ENCODE measurements at regions not wholly inside any gene's neighbourhood (a gene's known extent, or its start where the extent isn't known, plus 50 kb on each side); places are given as distances from the start of the nearest gene placed in this dataset.

DNA sequence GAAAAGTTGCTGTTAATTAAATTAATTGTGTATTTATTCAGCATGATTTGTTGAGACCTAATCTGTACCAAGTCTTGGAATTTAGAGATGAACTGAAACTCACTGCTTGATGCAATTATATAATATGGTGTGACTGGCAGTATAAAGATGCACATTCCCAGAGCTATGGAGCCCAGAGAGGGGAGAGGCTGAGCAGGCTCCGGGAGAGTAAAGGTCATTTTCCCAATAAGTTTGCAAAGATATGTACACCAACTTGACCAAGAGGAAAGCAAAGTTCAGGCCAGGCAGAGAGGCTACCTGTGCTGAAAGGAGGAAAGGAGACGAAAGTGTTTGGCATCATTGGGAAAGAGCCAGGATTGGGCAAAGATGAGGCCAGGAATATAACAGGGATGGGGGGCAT, 271.7 kb upstream of the KLF4 start:
- no peaks in the 10 kb centered on the region for H3K27me3 ChIP-seq
- no peak for DNase-seq
- H3K4me3 ChIP-seq, result no peak overlapping the region
- TF ChIP-seq, protein P1, sequence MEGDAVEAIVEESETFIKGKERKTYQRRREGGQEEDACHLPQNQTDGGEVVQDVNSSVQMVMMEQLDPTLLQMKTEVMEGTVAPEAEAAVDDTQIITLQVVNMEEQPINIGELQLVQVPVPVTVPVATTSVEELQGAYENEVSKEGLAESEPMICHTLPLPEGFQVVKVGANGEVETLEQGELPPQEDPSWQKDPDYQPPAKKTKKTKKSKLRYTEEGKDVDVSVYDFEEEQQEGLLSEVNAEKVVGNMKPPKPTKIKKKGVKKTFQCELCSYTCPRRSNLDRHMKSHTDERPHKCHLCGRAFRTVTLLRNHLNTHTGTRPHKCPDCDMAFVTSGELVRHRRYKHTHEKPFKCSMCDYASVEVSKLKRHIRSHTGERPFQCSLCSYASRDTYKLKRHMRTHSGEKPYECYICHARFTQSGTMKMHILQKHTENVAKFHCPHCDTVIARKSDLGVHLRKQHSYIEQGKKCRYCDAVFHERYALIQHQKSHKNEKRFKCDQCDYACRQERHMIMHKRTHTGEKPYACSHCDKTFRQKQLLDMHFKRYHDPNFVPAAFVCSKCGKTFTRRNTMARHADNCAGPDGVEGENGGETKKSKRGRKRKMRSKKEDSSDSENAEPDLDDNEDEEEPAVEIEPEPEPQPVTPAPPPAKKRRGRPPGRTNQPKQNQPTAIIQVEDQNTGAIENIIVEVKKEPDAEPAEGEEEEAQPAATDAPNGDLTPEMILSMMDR (IDR thresholded peaks at IDR 0.05), result no peak
- no peak overlapping the region for H3K27ac ChIP-seq
- intact Hi-C loops (cut with DNase I; ENCODE audit: low total_unique reads), result no loop called here
- H3K36me3 ChIP-seq, result no peaks in the 10 kb centered on the region
- no peaks in the 10 kb centered on the region for H3K4me1 ChIP-seq
- no peaks in the 10 kb centered on the region for H3K9me3 ChIP-seq

DNA sequence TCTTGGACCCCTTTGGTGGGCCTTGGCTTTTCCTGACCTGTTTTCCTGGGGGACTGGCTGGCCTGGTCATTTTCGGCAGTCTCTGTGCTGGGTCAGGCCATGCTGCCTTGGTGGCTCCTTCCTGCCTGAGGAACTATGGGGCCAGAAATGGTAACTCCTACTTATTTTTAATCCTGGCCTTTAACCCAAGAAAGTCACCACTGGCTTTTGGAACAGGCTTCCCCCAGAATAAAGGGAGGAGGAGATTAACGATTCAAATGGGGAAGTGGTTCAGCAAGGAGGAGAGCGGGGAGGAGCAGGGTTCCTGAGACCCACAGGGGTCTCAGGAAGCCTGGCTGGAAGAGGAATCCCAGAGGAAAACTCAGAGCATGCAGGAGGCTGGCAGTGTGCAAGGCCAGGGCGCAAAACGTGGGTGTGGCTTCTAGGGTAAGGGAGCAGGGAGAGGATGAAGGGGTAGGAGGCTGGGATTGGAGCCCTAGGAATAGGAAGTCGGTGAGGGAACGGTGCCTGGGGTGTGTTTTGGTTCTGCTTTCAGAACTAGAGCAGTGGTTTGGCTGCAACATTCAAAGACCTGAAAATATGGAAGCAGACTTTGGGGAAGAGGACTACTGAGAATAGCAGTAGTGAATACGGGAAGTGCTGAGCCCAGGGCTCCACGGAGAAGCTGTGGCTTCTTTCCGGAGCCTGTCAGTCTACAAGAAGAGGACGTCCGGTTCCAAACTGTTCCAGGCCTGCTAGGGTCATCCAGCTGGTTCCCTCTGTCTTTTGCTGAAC, 271.1 kb upstream of the KLF4 start:
- DNase-seq, result peak; percentile 59 to 77
- Histone ChIP-seq H3K9me3 (no peaks in the 10 kb centered on the region), H3K27ac (no peak overlapping the region), H3K27me3 (no peaks in the 10 kb centered on the region), H3K36me3 (no peaks in the 10 kb centered on the region), H3K4me1 (no peaks in the 10 kb centered on the region), H3K4me3 (no peak overlapping the region)
- intact Hi-C loops (cut with DNase I; ENCODE audit: low total_unique reads), result no loop called here
- TF ChIP-seq, protein P1 (IDR thresholded peaks at IDR 0.05), result no peak

DNA sequence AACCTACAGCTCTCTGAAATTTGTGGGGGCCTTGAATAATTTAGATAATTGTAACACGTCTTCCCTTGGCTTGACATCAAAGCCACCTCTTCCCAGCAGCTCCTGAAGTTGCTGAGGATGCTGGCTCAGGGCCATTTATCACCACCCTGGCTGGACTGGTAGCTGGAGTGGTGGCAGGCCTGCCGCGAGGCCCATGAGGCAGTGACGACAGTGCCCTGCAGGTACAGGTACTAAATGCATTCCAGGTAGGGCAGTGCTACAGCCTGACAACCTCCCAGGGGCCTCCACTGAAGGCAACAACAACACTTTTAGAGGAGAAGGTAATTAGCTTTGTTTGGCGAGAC, 270.2 kb upstream of the KLF4 start:
- H3K27me3 ChIP-seq, result no peaks in the 10 kb centered on the region
- no peaks in the 10 kb centered on the region for H3K9me3 ChIP-seq
- H3K4me3 ChIP-seq, result no peak overlapping the region
- H3K27ac ChIP-seq, result no peak overlapping the region
- no peaks in the 10 kb centered on the region for H3K36me3 ChIP-seq
- H3K4me1 ChIP-seq, result peaks cover 0 to 7% (median 3%) of the 10 kb centered on the region in 4 donors
- intact Hi-C loops (cut with DNase I; ENCODE audit: low total_unique reads), result loop anchor here (10.0 kb wide), 1 partner anchor 385 kb away; no protein-coding TSS in a partner anchor
- no peak for DNase-seq
- TF ChIP-seq, protein P1 (IDR thresholded peaks at IDR 0.05), result no peak

DNA sequence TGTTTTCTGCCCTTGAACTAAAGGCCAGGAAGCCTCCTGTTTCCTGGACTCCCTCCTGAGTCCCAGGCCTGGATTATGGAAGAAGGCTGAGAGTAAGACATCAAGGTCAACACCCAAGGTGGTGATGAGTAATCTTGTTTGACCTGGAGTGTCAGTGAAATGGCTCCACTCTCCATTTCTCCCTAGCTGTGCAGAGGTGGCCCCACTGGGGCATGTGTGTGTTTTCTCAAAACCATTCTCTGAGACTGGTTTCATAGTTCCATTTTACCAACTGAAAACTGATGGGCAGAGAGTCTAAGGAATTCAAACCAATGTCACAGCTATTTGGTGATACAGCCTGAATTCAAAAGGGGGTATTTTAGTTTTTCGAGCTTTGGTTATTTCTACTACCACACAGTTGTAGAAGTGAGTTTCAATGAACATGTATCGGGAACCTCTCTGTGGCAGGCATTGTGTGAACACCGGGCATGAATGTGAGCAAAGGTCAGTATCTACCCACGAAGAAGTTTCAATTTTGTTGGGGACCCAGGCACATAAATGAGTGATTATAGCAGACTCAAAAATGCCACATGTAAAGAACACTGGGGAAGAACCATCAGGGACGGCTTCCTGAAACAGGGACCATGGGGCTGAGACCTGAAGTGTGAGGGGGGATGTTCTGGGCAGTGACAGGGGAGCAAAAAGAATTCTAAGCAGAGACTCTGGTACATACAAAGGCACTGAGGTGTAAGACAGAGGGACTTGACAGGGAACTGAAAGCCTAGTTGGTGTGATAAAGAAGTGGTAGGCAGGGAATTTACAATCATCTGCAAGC, 269.6 kb upstream of the KLF4 start:
- DNase-seq, result no peak
- intact Hi-C loops (cut with DNase I; ENCODE audit: low total_unique reads), result loop anchor here (10.0 kb wide), 1 partner anchor 386 kb away; no protein-coding TSS in a partner anchor
- no peaks in the 10 kb centered on the region for H3K9me3 ChIP-seq
- no peak overlapping the region for H3K27ac ChIP-seq
- no peaks in the 10 kb centered on the region for H3K27me3 ChIP-seq
- H3K4me1 ChIP-seq, result peaks cover 0 to 7% (median 3%) of the 10 kb centered on the region in 4 donors
- TF ChIP-seq, protein P1 (IDR thresholded peaks at IDR 0.05), result no peak
- H3K4me3 ChIP-seq, result no peak overlapping the region
- H3K36me3 ChIP-seq, result no peaks in the 10 kb centered on the region

DNA sequence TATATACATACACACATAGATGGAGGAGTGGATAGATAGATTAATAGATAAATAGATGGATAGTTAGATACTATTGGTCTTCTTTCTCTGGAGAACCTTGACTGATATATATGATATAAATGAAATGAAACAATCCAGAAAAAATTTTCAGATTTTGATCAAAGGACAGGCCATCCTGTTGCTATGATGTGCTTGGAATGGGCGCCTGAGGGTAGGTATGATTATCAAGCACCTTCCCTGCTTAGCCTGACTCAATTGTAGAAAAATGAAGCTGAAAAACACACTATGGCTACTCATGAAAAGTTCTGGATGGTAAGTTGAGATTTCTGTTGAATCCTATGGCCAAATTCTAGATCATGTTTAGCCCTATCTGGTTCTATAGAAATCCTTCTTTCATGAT, 266.5 kb upstream of the KLF4 start:
- Histone ChIP-seq H3K27me3 (no peaks in the 10 kb centered on the region), H3K4me1 (peaks cover 0 to 19% (median 15%) of the 10 kb centered on the region in 4 donors), H3K9me3 (no peaks in the 10 kb centered on the region), H3K36me3 (no peaks in the 10 kb centered on the region), H3K4me3 (no peak overlapping the region), H3K27ac (no peak overlapping the region)
- intact Hi-C loops (cut with DNase I; ENCODE audit: low total_unique reads), result loop anchor here (10.0 kb wide), 1 partner anchor 389 kb away; no protein-coding TSS in a partner anchor
- TF ChIP-seq, protein P1 (IDR thresholded peaks at IDR 0.05), result no peak
- no peak for DNase-seq
